ENCODE measurements at regions not wholly inside any gene's neighbourhood (a gene's known extent, or its start where the extent isn't known, plus 50 kb on each side); places are given as distances from the start of the nearest gene placed in this dataset.

GRCh38 chr2:16037808-16038457 lies 97.6 kb downstream of the MYCN start:
- Mint-ChIP-seq H3K4me1 (no peaks in the 10 kb centered on the region), H3K36me3 (no peaks in the 10 kb centered on the region), H3K4me3 (no peak overlapping the region), H3K9me3 (no peaks in the 10 kb centered on the region), H3K27me3 (peaks cover 3% of the 10 kb centered on the region), H3K27ac (no peak overlapping the region)

- Mint-ChIP-seq H3K36me3 (no peaks in the 10 kb centered on the region), H3K27ac (no peak overlapping the region), H3K9me3 (no peaks in the 10 kb centered on the region), H3K4me3 (no peak overlapping the region), H3K27me3 (peaks cover 3% of the 10 kb centered on the region), H3K4me1 (no peaks in the 10 kb centered on the region)
Measured at GRCh38 chr2:16036951-16037350, 96.6 kb downstream of the MYCN start.

- H3K9me3 Mint-ChIP-seq = no peaks in the 10 kb centered on the region
- H3K36me3 Mint-ChIP-seq = no peaks in the 10 kb centered on the region
- H3K4me1 Mint-ChIP-seq = no peaks in the 10 kb centered on the region
- no peak overlapping the region for H3K4me3 Mint-ChIP-seq
- H3K27me3 Mint-ChIP-seq = no peaks in the 10 kb centered on the region
- H3K27ac Mint-ChIP-seq = no peak overlapping the region
Measured at GRCh38 chr2:16035747-16036745, 95.7 kb downstream of the MYCN start.

- peak overlapping the region in 1 of 3 donors; percentile 41 for H3K27ac Mint-ChIP-seq
- no peaks in the 10 kb centered on the region for H3K27me3 Mint-ChIP-seq
- H3K9me3 Mint-ChIP-seq = no peaks in the 10 kb centered on the region
- H3K4me1 Mint-ChIP-seq = no peaks in the 10 kb centered on the region
- no peaks in the 10 kb centered on the region for H3K36me3 Mint-ChIP-seq
- no peak overlapping the region for H3K4me3 Mint-ChIP-seq
Measured at GRCh38 chr2:16034975-16035746, 94.8 kb downstream of the MYCN start.

- Mint-ChIP-seq H3K4me3 (no peak overlapping the region), H3K36me3 (no peaks in the 10 kb centered on the region), H3K4me1 (no peaks in the 10 kb centered on the region), H3K27me3 (no peaks in the 10 kb centered on the region), H3K27ac (peak overlapping the region in 1 of 3 donors; percentile 41), H3K9me3 (no peaks in the 10 kb centered on the region)
Measured at GRCh38 chr2:16034151-16034974, 94.0 kb downstream of the MYCN start.

GRCh38 chr2:16033032-16033293 lies 92.6 kb downstream of the MYCN start:
- Mint-ChIP-seq H3K4me1 (no peaks in the 10 kb centered on the region), H3K27me3 (peaks cover 2% of the 10 kb centered on the region), H3K4me3 (no peak overlapping the region), H3K27ac (no peak overlapping the region), H3K9me3 (no peaks in the 10 kb centered on the region), H3K36me3 (peaks cover 2% of the 10 kb centered on the region)

GRCh38 chr2:16032282-16033031 lies 92.1 kb downstream of the MYCN start:
- peaks cover 2% of the 10 kb centered on the region for H3K36me3 Mint-ChIP-seq
- H3K4me3 Mint-ChIP-seq = no peak overlapping the region
- no peaks in the 10 kb centered on the region for H3K9me3 Mint-ChIP-seq
- H3K4me1 Mint-ChIP-seq = no peaks in the 10 kb centered on the region
- H3K27me3 Mint-ChIP-seq = peaks cover 2% of the 10 kb centered on the region
- H3K27ac Mint-ChIP-seq = no peak overlapping the region

GRCh38 chr2:16031848-16032159 lies 91.5 kb downstream of the MYCN start:
- H3K27me3 Mint-ChIP-seq = peaks cover 2% of the 10 kb centered on the region
- no peak overlapping the region for H3K4me3 Mint-ChIP-seq
- H3K27ac Mint-ChIP-seq = no peak overlapping the region
- no peaks in the 10 kb centered on the region for H3K4me1 Mint-ChIP-seq
- H3K36me3 Mint-ChIP-seq = peaks cover 2% of the 10 kb centered on the region
- H3K9me3 Mint-ChIP-seq = no peaks in the 10 kb centered on the region

- H3K9me3 Mint-ChIP-seq = no peaks in the 10 kb centered on the region
- no peak overlapping the region for H3K4me3 Mint-ChIP-seq
- peaks cover 2% of the 10 kb centered on the region for H3K27me3 Mint-ChIP-seq
- peaks cover 2% of the 10 kb centered on the region for H3K36me3 Mint-ChIP-seq
- no peak overlapping the region for H3K27ac Mint-ChIP-seq
- no peaks in the 10 kb centered on the region for H3K4me1 Mint-ChIP-seq
Measured at GRCh38 chr2:16031058-16031847, 90.9 kb downstream of the MYCN start.

- Mint-ChIP-seq H3K4me1 (no peaks in the 10 kb centered on the region), H3K36me3 (peaks cover 2% of the 10 kb centered on the region), H3K27ac (no peak overlapping the region), H3K9me3 (no peaks in the 10 kb centered on the region), H3K4me3 (no peak overlapping the region), H3K27me3 (peaks cover 2% of the 10 kb centered on the region)
Measured at GRCh38 chr2:16030206-16031057, 90.1 kb downstream of the MYCN start.

GRCh38 chr2:16028644-16029043 lies 88.3 kb downstream of the MYCN start:
- peaks cover 2% of the 10 kb centered on the region for H3K36me3 Mint-ChIP-seq
- H3K4me1 Mint-ChIP-seq = no peaks in the 10 kb centered on the region
- no peak overlapping the region for H3K4me3 Mint-ChIP-seq
- H3K27ac Mint-ChIP-seq = no peak overlapping the region
- no peaks in the 10 kb centered on the region for H3K9me3 Mint-ChIP-seq
- H3K27me3 Mint-ChIP-seq = peaks cover 2% of the 10 kb centered on the region

GRCh38 chr2:16026816-16027501 lies 86.6 kb downstream of the MYCN start:
- Mint-ChIP-seq H3K9me3 (no peaks in the 10 kb centered on the region), H3K4me1 (no peaks in the 10 kb centered on the region), H3K36me3 (peaks cover 2% of the 10 kb centered on the region), H3K27me3 (peaks cover 7% of the 10 kb centered on the region), H3K27ac (no peak overlapping the region), H3K4me3 (no peak overlapping the region)
